Central memory CD8-positive, alpha-beta T cell (primary cell): ENCODE measurements at regions not wholly inside any gene's neighbourhood (a gene's known extent, or its start where the extent isn't known, plus 50 kb on each side); places are given as distances from the start of the nearest gene placed in this dataset.

Experiments used
- ATAC-seq: fragments of 150-1000 bp; cut with Tn5 transposase; replicated peaks from 2 replicates; pipeline ENCODE4 v1.10.0; 2022; ENCODE audit warnings: mild to moderate bottlenecking, moderate FRiP score, moderate number of reproducible peaks; ENCODE audit not compliant: poor library complexity, severe bottlenecking; ENCODE audit errors: extremely low read depth
- DNase-seq, 2 donors: peaks; one replicate each; pipeline ENCODE4 v3.0.0; 2021; ENCODE audit warnings: low spot score in 2 of 2
- H3K27ac Mint-ChIP-seq: one replicate; pipeline ENCODE4 v1.8.0; 2022; ENCODE audit warnings: low read depth, mild to moderate bottlenecking, moderate library complexity, mixed read lengths
- H3K27me3 Mint-ChIP-seq: one replicate; pipeline ENCODE4 v1.8.0; 2022; ENCODE audit warnings: mixed read lengths
- H3K36me3 Mint-ChIP-seq: one replicate; pipeline ENCODE4 v1.8.0; 2022; ENCODE audit warnings: mild to moderate bottlenecking, moderate library complexity, mixed read lengths; ENCODE audit not compliant: insufficient read depth
- H3K4me1 Mint-ChIP-seq: one replicate; pipeline ENCODE4 v1.8.0; 2022; ENCODE audit warnings: mixed read lengths
- H3K4me3 Mint-ChIP-seq: one replicate; pipeline ENCODE4 v1.8.0; 2022; ENCODE audit warnings: mild to moderate bottlenecking, moderate library complexity, mixed read lengths
- H3K9me3 Mint-ChIP-seq: one replicate; pipeline ENCODE4 v1.8.0; 2022; ENCODE audit warnings: mixed read lengths

DNA sequence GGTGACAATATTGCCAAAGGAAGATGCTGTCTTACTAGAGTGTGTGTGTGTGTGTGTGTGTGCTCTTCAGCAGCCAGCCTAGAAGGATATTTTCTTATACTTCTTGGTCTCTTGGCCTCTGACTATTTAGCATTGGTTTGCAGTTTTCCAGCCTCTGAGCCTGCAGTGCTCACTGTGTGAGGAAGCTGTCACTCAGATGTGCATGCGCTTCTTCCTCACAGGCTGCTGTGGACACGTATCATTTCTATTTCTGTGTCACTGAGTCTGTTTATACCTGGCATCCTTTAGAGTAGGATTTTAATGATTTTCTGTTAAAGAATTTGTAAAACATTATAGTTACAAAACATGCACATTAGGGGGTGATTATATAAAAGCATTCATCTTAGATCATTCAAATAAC is 83.3 kb downstream of the ALDH8A1 start:
- H3K27me3 Mint-ChIP-seq: no peaks in the 10 kb centered on the region
- no peak overlapping the region for H3K27ac Mint-ChIP-seq
- no peaks in the 10 kb centered on the region for H3K36me3 Mint-ChIP-seq
- H3K4me3 Mint-ChIP-seq: no peak overlapping the region
- DNase-seq: no peak
- H3K9me3 Mint-ChIP-seq: no peaks in the 10 kb centered on the region
- ATAC-seq: no peak
- H3K4me1 Mint-ChIP-seq: peaks cover 6% of the 10 kb centered on the region

DNA sequence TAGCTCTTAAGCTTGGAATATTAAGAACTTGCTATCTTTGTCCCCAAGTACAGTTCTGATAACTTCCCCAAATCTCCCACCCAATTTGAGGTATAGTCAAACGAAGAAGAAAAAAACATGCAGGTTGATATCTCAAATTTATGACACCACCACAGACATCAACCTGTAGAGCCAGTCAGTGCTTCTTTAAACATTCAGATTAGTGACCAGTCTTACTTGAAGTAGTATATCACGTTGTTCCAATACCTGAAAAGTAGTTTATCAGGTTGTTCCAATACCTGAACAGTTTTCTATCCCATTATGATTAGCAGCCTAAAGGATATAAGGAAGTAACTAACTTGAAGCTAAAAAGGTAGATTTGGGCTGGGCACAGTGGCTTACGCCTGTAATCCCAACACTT is 85.3 kb downstream of the ALDH8A1 start:
- no peak for ATAC-seq
- Mint-ChIP-seq H3K4me1 (no peaks in the 10 kb centered on the region), H3K9me3 (no peaks in the 10 kb centered on the region), H3K36me3 (no peaks in the 10 kb centered on the region), H3K4me3 (no peak overlapping the region), H3K27me3 (no peaks in the 10 kb centered on the region), H3K27ac (no peak overlapping the region)
- DNase-seq: no peak

GRCh38 chr6:134863763-134864510 is 86.0 kb downstream of the ALDH8A1 start:
- no peaks in the 10 kb centered on the region for H3K9me3 Mint-ChIP-seq
- no peaks in the 10 kb centered on the region for H3K27me3 Mint-ChIP-seq
- no peak overlapping the region for H3K4me3 Mint-ChIP-seq
- no peak for ATAC-seq
- no peaks in the 10 kb centered on the region for H3K4me1 Mint-ChIP-seq
- DNase-seq: no peak
- no peak overlapping the region for H3K27ac Mint-ChIP-seq
- no peaks in the 10 kb centered on the region for H3K36me3 Mint-ChIP-seq

GRCh38 chr6:134854366-134854765 is 95.5 kb downstream of the ALDH8A1 start:
- Mint-ChIP-seq H3K4me1 (no peaks in the 10 kb centered on the region), H3K36me3 (no peaks in the 10 kb centered on the region), H3K27me3 (peaks cover 22% of the 10 kb centered on the region), H3K27ac (no peak overlapping the region), H3K9me3 (no peaks in the 10 kb centered on the region), H3K4me3 (no peak overlapping the region)
- DNase-seq: no peak
- no peak for ATAC-seq

GRCh38 chr6:134853111-134854055 is 96.5 kb downstream of the ALDH8A1 start:
- DNase-seq: no peak

GRCh38 chr6:134851548-134851947 is 98.4 kb downstream of the ALDH8A1 start:
- Mint-ChIP-seq H3K4me1 (no peaks in the 10 kb centered on the region), H3K27me3 (peaks cover 28% of the 10 kb centered on the region), H3K9me3 (no peaks in the 10 kb centered on the region), H3K4me3 (no peak overlapping the region), H3K36me3 (peaks cover 2% of the 10 kb centered on the region), H3K27ac (no peak overlapping the region)
- no peak for ATAC-seq
- DNase-seq: no peak

More at GRCh38 chr6:134853111-134854055, 96.5 kb downstream of the ALDH8A1 start:
- ATAC-seq: no peak
- no peak overlapping the region for H3K4me3 Mint-ChIP-seq
- H3K4me1 Mint-ChIP-seq: no peaks in the 10 kb centered on the region
- peaks cover 2% of the 10 kb centered on the region for H3K36me3 Mint-ChIP-seq
- no peak overlapping the region for H3K27ac Mint-ChIP-seq
- peaks cover 22% of the 10 kb centered on the region for H3K27me3 Mint-ChIP-seq
- H3K9me3 Mint-ChIP-seq: no peaks in the 10 kb centered on the region

GRCh38 chr6:134850721-134851305 is 99.1 kb downstream of the ALDH8A1 start:
- Mint-ChIP-seq H3K9me3 (no peaks in the 10 kb centered on the region), H3K4me1 (no peaks in the 10 kb centered on the region), H3K4me3 (no peak overlapping the region), H3K27ac (no peak overlapping the region), H3K36me3 (peaks cover 2% of the 10 kb centered on the region), H3K27me3 (peaks cover 30% of the 10 kb centered on the region)
- DNase-seq: no peak
- ATAC-seq: no peak

- DNase-seq: no peak
- Mint-ChIP-seq H3K36me3 (peaks cover 2% of the 10 kb centered on the region), H3K9me3 (no peaks in the 10 kb centered on the region), H3K27ac (no peak overlapping the region), H3K4me1 (no peaks in the 10 kb centered on the region), H3K27me3 (peaks cover 24% of the 10 kb centered on the region), H3K4me3 (no peak overlapping the region)
- no peak for ATAC-seq
Observed at GRCh38 chr6:134849920-134850447, 99.9 kb downstream of the ALDH8A1 start.

- Mint-ChIP-seq H3K9me3 (no peaks in the 10 kb centered on the region), H3K36me3 (peaks cover 2% of the 10 kb centered on the region), H3K4me1 (no peaks in the 10 kb centered on the region), H3K27ac (no peak overlapping the region), H3K4me3 (no peak overlapping the region), H3K27me3 (peaks cover 20% of the 10 kb centered on the region)
- ATAC-seq (no peak), DNase-seq (no peak)
Observed at GRCh38 chr6:134848076-134848475, 101.8 kb downstream of the ALDH8A1 start.

DNA sequence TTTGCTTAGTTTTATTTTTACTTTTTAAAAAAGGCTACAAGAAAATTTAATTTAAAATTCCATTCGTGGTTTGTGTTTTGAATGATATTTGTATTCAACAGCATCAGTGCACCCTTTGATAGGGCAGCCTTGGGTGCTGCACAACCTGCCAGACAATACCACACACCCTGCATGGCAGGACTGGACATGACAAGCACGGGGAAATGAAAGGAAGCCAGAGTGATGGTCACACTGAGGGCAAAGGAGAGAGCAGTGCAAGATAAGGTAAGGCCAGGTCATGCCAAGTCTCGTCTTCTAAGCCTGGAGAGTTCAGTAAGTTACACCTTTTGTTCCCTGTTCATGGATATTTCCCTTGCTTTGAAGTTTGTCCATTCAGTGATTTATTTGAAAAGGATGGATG is 103.0 kb downstream of the ALDH8A1 start:
- H3K9me3 Mint-ChIP-seq: no peaks in the 10 kb centered on the region
- no peak for DNase-seq
- no peak for ATAC-seq
- no peak overlapping the region for H3K4me3 Mint-ChIP-seq
- peaks cover 27% of the 10 kb centered on the region for H3K27me3 Mint-ChIP-seq
- H3K36me3 Mint-ChIP-seq: peaks cover 2% of the 10 kb centered on the region
- no peaks in the 10 kb centered on the region for H3K4me1 Mint-ChIP-seq
- no peak overlapping the region for H3K27ac Mint-ChIP-seq

DNA sequence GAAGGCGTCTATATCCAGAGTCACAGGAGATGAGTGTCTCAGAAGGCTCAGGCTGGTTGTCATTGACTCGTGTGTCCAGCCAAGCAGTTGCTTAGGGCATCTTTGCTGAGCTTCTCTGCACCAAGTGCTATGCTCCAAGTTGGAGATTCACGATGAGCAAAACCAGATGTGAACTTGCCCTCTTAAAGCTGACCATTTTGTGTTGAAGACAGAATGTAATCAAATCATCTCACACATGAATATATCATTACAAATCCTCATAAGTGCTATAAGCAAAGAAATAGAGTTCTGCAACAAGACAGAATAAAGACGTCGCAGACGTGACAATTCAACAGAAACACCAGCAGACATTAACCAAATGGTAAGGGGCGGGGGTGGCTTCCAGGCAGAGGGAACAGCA is 103.9 kb downstream of the ALDH8A1 start:
- no peak for DNase-seq
- peaks cover 27% of the 10 kb centered on the region for H3K27me3 Mint-ChIP-seq
- H3K36me3 Mint-ChIP-seq: peaks cover 2% of the 10 kb centered on the region
- no peaks in the 10 kb centered on the region for H3K4me1 Mint-ChIP-seq
- no peaks in the 10 kb centered on the region for H3K9me3 Mint-ChIP-seq
- no peak overlapping the region for H3K4me3 Mint-ChIP-seq
- ATAC-seq: no peak
- H3K27ac Mint-ChIP-seq: no peak overlapping the region

DNA sequence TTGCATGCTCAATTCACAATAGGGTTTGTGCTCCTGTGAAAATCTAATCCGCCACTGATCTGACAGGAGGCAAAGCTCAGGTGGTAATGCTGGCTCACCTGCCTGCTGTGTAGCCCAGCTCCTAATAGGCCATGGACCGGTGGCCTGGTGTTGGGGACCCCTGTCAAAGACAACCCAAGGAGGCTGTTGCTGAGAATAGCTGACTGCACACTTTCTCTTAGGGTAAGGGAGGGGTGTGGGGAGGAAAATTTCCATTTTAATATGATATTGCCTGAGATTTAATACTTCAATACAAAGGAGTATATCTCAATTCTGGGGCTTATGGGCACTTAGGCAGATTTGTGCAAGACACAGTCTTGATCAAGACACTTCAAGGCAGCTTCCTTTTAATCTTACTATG is 105.8 kb downstream of the ALDH8A1 start:
- no peaks in the 10 kb centered on the region for H3K4me1 Mint-ChIP-seq
- H3K27me3 Mint-ChIP-seq: peaks cover 39% of the 10 kb centered on the region
- H3K27ac Mint-ChIP-seq: no peak overlapping the region
- H3K4me3 Mint-ChIP-seq: no peak overlapping the region
- peaks cover 2% of the 10 kb centered on the region for H3K36me3 Mint-ChIP-seq
- H3K9me3 Mint-ChIP-seq: no peaks in the 10 kb centered on the region
- DNase-seq (no peak), ATAC-seq (no peak)
